HEK293 (cell line): ENCODE measurements at regions not wholly inside any gene's neighbourhood (a gene's known extent, or its start where the extent isn't known, plus 50 kb on each side); places are given as distances from the start of the nearest gene placed in this dataset.

ENCODE experiments used
- CTCF ChIA-PET: fragments of 350-600 bp; formaldehyde crosslinking; extraction: SDS; loops from one replicate; lab custom pipeline; 2021; ENCODE audit warnings: antibody characterized with exemption; lab: Yijun Ruan, JAX
- POLR2A ChIA-PET: fragments of 300-600 bp; formaldehyde crosslinking; extraction: SDS; loops from one replicate; lab custom pipeline; 2020; ENCODE audit warnings: antibody characterized with exemption, inconsistent platforms; lab: Yijun Ruan, JAX
- H3K27ac ChIP-seq: fragments of 200-500 bp; sonication (Bioruptor generic); 2 replicates; pipeline ENCODE4 v1.5.1; 2014; ENCODE audit warnings: low read depth, low read length, control low read depth, inconsistent platforms; ENCODE audit errors: extremely low read depth
- H3K36me3 ChIP-seq, 2 experiments: fragments of 200-500 bp in 1 of 2; sonication (Bioruptor generic) in 1 of 2; 1 replicate in 1 of 2; 2 replicates in 1 of 2; pipeline ENCODE4 v1.5.1; 2014 to 2017; ENCODE audit warnings: inconsistent platforms in 2 of 2, low read length in 2 of 2; ENCODE audit not compliant: control insufficient read depth in 2 of 2, insufficient read depth in 1 of 2
- H3K4me1 ChIP-seq: fragments of 200-500 bp; sonication (Bioruptor generic); 2 replicates; pipeline ENCODE4 v1.5.1; 2014; ENCODE audit warnings: mild to moderate bottlenecking, low read length, inconsistent platforms; ENCODE audit not compliant: control insufficient read depth, insufficient read depth
- H3K4me3 ChIP-seq: 2 replicates; pipeline ENCODE4 v1.5.1; 2011; ENCODE audit warnings: low read depth, mild to moderate bottlenecking, control low read depth, low read length, moderate library complexity
- H3K9me3 ChIP-seq: fragments of 200-500 bp; sonication (Bioruptor generic); 2 replicates; pipeline ENCODE4 v1.5.1; 2014; ENCODE audit warnings: low read depth, low read length, inconsistent platforms; ENCODE audit not compliant: control insufficient read depth, insufficient read depth
- AEBP2 ChIP-seq: fragments of 450-650 bp; formaldehyde crosslinking; IDR thresholded peaks from 2 replicates; pipeline ENCODE4 v1.5.1; 2016; ENCODE audit warnings: missing biosample characterization, missing genetic modification characterization, borderline replicate concordance
- EGR2 ChIP-seq: fragments of 450-650 bp; formaldehyde crosslinking; IDR thresholded peaks from 2 replicates; pipeline ENCODE4 v1.5.1; 2016; ENCODE audit warnings: low read depth, missing biosample characterization, missing genetic modification characterization
- GLI4 ChIP-seq: fragments of 450-650 bp; formaldehyde crosslinking; IDR thresholded peaks from 2 replicates; pipeline ENCODE4 v1.5.1; 2016; ENCODE audit warnings: missing biosample characterization, missing genetic modification characterization
- GLIS2 ChIP-seq: fragments of 450-650 bp; formaldehyde crosslinking; IDR thresholded peaks from 2 replicates; pipeline ENCODE4 v1.5.1; 2016; ENCODE audit warnings: missing biosample characterization, missing genetic modification characterization
- IKZF3 ChIP-seq: fragments of 450-650 bp; IDR thresholded peaks from 2 replicates; pipeline ENCODE4 v1.5.0; 2018; ENCODE audit warnings: missing biosample characterization, mild to moderate bottlenecking, missing genetic modification characterization, moderate library complexity
- KLF1 ChIP-seq: fragments of 450-650 bp; formaldehyde crosslinking; IDR thresholded peaks from 2 replicates; pipeline ENCODE4 v1.5.1; 2016; ENCODE audit warnings: missing biosample characterization, missing genetic modification characterization
- KLF10 ChIP-seq: fragments of 450-650 bp; IDR thresholded peaks from 2 replicates; pipeline ENCODE4 v1.5.1; 2018; ENCODE audit warnings: missing biosample characterization, mild to moderate bottlenecking, missing genetic modification characterization
- KLF7 ChIP-seq: fragments of 450-650 bp; formaldehyde crosslinking; IDR thresholded peaks from 2 replicates; pipeline ENCODE4 v1.5.1; 2016; ENCODE audit warnings: missing biosample characterization, missing genetic modification characterization, borderline replicate concordance
- OVOL3 ChIP-seq: fragments of 450-650 bp; formaldehyde crosslinking; IDR thresholded peaks from 2 replicates; pipeline ENCODE4 v1.5.1; 2016; ENCODE audit warnings: missing biosample characterization, missing genetic modification characterization
- PRDM1 ChIP-seq: fragments of 450-650 bp; formaldehyde crosslinking; IDR thresholded peaks from 2 replicates; pipeline ENCODE4; 2016; ENCODE audit warnings: missing biosample characterization, missing genetic modification characterization
- ZBTB1 ChIP-seq: fragments of 450-650 bp; formaldehyde crosslinking; IDR thresholded peaks from 2 replicates; pipeline ENCODE4 v1.5.1; 2016; ENCODE audit warnings: missing biosample characterization, missing genetic modification characterization
- ZFP41 ChIP-seq: fragments of 450-650 bp; formaldehyde crosslinking; IDR thresholded peaks from 2 replicates; pipeline ENCODE4 v1.5.1; 2016; ENCODE audit warnings: missing biosample characterization, missing genetic modification characterization, borderline replicate concordance
- ZNF140 ChIP-seq: fragments of 450-650 bp; formaldehyde crosslinking; IDR thresholded peaks from 2 replicates; pipeline ENCODE4 v1.5.1; 2016; ENCODE audit warnings: missing biosample characterization, missing genetic modification characterization
- ZNF221 ChIP-seq: fragments of 450-650 bp; formaldehyde crosslinking; IDR thresholded peaks from 2 replicates; pipeline ENCODE4 v1.5.1; 2017; ENCODE audit warnings: missing biosample characterization, missing genetic modification characterization, borderline replicate concordance
- ZNF23 ChIP-seq: fragments of 450-650 bp; formaldehyde crosslinking; IDR thresholded peaks from 2 replicates; pipeline ENCODE4 v1.5.1; 2016; ENCODE audit warnings: missing biosample characterization, missing genetic modification characterization, borderline replicate concordance
- ZNF324 ChIP-seq: fragments of 450-650 bp; formaldehyde crosslinking; IDR thresholded peaks from 2 replicates; pipeline ENCODE4 v1.5.1; 2016; ENCODE audit warnings: missing biosample characterization, missing genetic modification characterization
- ZNF354C ChIP-seq: fragments of 450-650 bp; formaldehyde crosslinking; IDR thresholded peaks from 2 replicates; pipeline ENCODE4 v1.5.1; 2016; ENCODE audit warnings: missing biosample characterization, missing genetic modification characterization, low read depth, borderline replicate concordance
- ZNF548 ChIP-seq: fragments of 450-650 bp; formaldehyde crosslinking; IDR thresholded peaks from 2 replicates; pipeline ENCODE4 v1.5.1; 2016; ENCODE audit warnings: missing biosample characterization, missing genetic modification characterization
- ZNF561 ChIP-seq: fragments of 450-650 bp; IDR thresholded peaks from 2 replicates; pipeline ENCODE4 v1.5.1; 2018; ENCODE audit warnings: missing biosample characterization, missing genetic modification characterization, borderline replicate concordance
- ZNF600 ChIP-seq: fragments of 450-650 bp; formaldehyde crosslinking; IDR thresholded peaks from 2 replicates; pipeline ENCODE4 v1.5.1; 2016; ENCODE audit warnings: missing biosample characterization, missing genetic modification characterization
- ZNF610 ChIP-seq: fragments of 450-650 bp; formaldehyde crosslinking; IDR thresholded peaks from 2 replicates; pipeline ENCODE4 v1.5.1; 2016; ENCODE audit warnings: missing biosample characterization, missing genetic modification characterization, borderline replicate concordance
- ZNF660 ChIP-seq: fragments of 450-650 bp; IDR thresholded peaks from 2 replicates; pipeline ENCODE4 v1.5.1; 2018; ENCODE audit warnings: missing biosample characterization, mild to moderate bottlenecking, missing genetic modification characterization
- ZNF701 ChIP-seq: fragments of 450-650 bp; formaldehyde crosslinking; IDR thresholded peaks from 2 replicates; pipeline ENCODE4 v1.5.1; 2016; ENCODE audit warnings: missing biosample characterization, missing genetic modification characterization
- ZNF776 ChIP-seq: fragments of 450-650 bp; formaldehyde crosslinking; IDR thresholded peaks from 2 replicates; pipeline ENCODE4 v1.5.0; 2017; ENCODE audit warnings: missing biosample characterization, missing genetic modification characterization, borderline replicate concordance
- ZSCAN16 ChIP-seq: fragments of 450-650 bp; formaldehyde crosslinking; IDR thresholded peaks from 2 replicates; pipeline ENCODE4 v1.5.1; 2016; ENCODE audit warnings: missing biosample characterization, missing genetic modification characterization

- no peak for TF ChIP-seq AEBP2
- TF ChIP-seq ZNF610 (tag by site-specific recombination): no peak
- TF ChIP-seq ZNF701 (tag by site-specific recombination): no peak
- no peak for TF ChIP-seq IKZF3 (tag by site-specific recombination)
- no peak for TF ChIP-seq GLIS2
- no peak for TF ChIP-seq KLF1
These were observed 250.6 kb downstream of the MSRB3 start (continued) for GRCh38 chr12:65529106-65529505.

GRCh38 chr12:65529771-65530435, 251.4 kb downstream of the MSRB3 start:
- Histone ChIP-seq H3K9me3 (no peaks in the 10 kb centered on the region), H3K27ac (no peak overlapping the region), H3K36me3 (no peaks in the 10 kb centered on the region), H3K4me3 (no peak overlapping the region), H3K4me1 (peaks cover 25% of the 10 kb centered on the region)
- ChIA-PET CTCF (interaction anchor here (0.7 to 1.7 kb wide), 2 partner anchors 27 to 350 kb away, joined by 3 read pairs; no protein-coding TSS in a partner anchor), POLR2A (no interaction called here)
- no peak for TF ChIP-seq KLF7 (tag by site-specific recombination)
- TF ChIP-seq ZNF221 (tag by site-specific recombination): no peak
- no peak for TF ChIP-seq ZNF324 (tag by site-specific recombination)
- no peak for TF ChIP-seq OVOL3 (tag by site-specific recombination)
- TF ChIP-seq ZNF548 (tag by site-specific recombination): no peak
- no peak for TF ChIP-seq KLF10 (tag by site-specific recombination)
- no peak for TF ChIP-seq ZNF561 (tag by site-specific recombination)
- TF ChIP-seq ZNF140 (tag by site-specific recombination): no peak
- TF ChIP-seq ZBTB1: no peak
- TF ChIP-seq ZNF776 (tag by site-specific recombination): no peak
- TF ChIP-seq ZSCAN16 (tag by site-specific recombination): no peak
- TF ChIP-seq GLI4 (tag by site-specific recombination): no peak

GRCh38 chr12:65532162-65532561, 253.7 kb downstream of the MSRB3 start:
- H3K4me3 ChIP-seq: no peak overlapping the region
- POLR2A ChIA-PET: no interaction called here
- TF ChIP-seq ZNF354C (tag by site-specific recombination) (no peak), EGR2 (tag by site-specific recombination) (no peak), ZNF23 (tag by site-specific recombination) (no peak), ZNF600 (no peak), ZFP41 (tag by site-specific recombination) (no peak), ZNF660 (tag by site-specific recombination) (no peak), PRDM1 (tag by site-specific recombination) (no peak)
- TF ChIP-seq, all 188 proteins: peak for 0
- Histone ChIP-seq H3K9me3 (no peaks in the 10 kb centered on the region), H3K4me1 (peaks cover 25% of the 10 kb centered on the region), H3K36me3 (no peaks in the 10 kb centered on the region), H3K27ac (peak overlapping the region; percentile 78)
- CTCF ChIA-PET: interaction anchor here (0.6 to 1.5 kb wide), 7 partner anchors 11 to 576 kb away, joined by 3 to 9 read pairs (median 3); no protein-coding TSS in a partner anchor
